IMR-90 (cell line): ENCODE measurements at regions not wholly inside any gene's neighbourhood (a gene's known extent, or its start where the extent isn't known, plus 50 kb on each side); places are given as distances from the start of the nearest gene placed in this dataset.

Experiments
- ATAC-seq: fragments of 200-7000 bp; cut with Tn5 transposase; 2 replicates; pipeline ENCODE4 v1.9.1; 2020; ENCODE audit warnings: low read depth, mild to moderate bottlenecking, moderate library complexity
- BruUV-seq: library from RNA; stranded (reverse); fragments of 400-500 nt; replicated peaks from 2 replicates; lab custom pipeline; 2021; lab: Mats Ljungman, UMichigan
- CTCF ChIA-PET: fragments of 300-600 bp; formaldehyde crosslinking; extraction: SDS; loops from one replicate; lab custom pipeline; 2021; ENCODE audit warnings: antibody characterized with exemption; lab: Yijun Ruan, JAX
- POLR2A ChIA-PET: fragments of 300-600 bp; sonication (Branson Sonifier 250); formaldehyde crosslinking; loops from one replicate; lab custom pipeline; 2022; ENCODE audit warnings: antibody characterized with exemption; ENCODE audit not compliant: unreplicated experiment; lab: Charles Lee
- DNase-seq: peaks from one replicate; pipeline ENCODE4 v3.0.0; 2013
- H2AFZ ChIP-seq: replicated peaks from 2 replicates; pipeline ENCODE3; 2013; ENCODE audit warnings: low read length, mild to moderate bottlenecking; ENCODE audit not compliant: poor library complexity
- H2AK5ac ChIP-seq: 2 replicates; pipeline ENCODE4 v1.6.1; 2013; ENCODE audit warnings: low read depth, low read length, inconsistent platforms
- H2AK9ac ChIP-seq: replicated peaks from 2 replicates; pipeline ENCODE3; 2013; ENCODE audit warnings: mild to moderate bottlenecking, low read depth, low read length, moderate library complexity; ENCODE audit not compliant: poor library complexity
- H2BK120ac ChIP-seq: 2 replicates; pipeline ENCODE4 v1.6.1; 2013; ENCODE audit warnings: low read depth, low read length, inconsistent platforms
- H2BK15ac ChIP-seq: 3 replicates; pipeline ENCODE4 v1.6.1; 2013; ENCODE audit warnings: low read depth, low read length, inconsistent platforms
- H2BK20ac ChIP-seq: 2 replicates; pipeline ENCODE4 v1.6.1; 2013; ENCODE audit warnings: low read depth, mild to moderate bottlenecking, inconsistent platforms, low read length, moderate library complexity
- H2BK5ac ChIP-seq: 2 replicates; pipeline ENCODE4 v1.6.1; 2013; ENCODE audit warnings: mild to moderate bottlenecking, low read depth, low read length, inconsistent platforms; ENCODE audit not compliant: poor library complexity, severe bottlenecking
- H3K14ac ChIP-seq: replicated peaks from 2 replicates; pipeline ENCODE4 v1.6.1; 2013; ENCODE audit warnings: low read depth, low read length, inconsistent platforms
- H3K18ac ChIP-seq: 2 replicates; pipeline ENCODE4 v1.6.1; 2013; ENCODE audit warnings: low read depth, low read length, control low read depth
- H3K23ac ChIP-seq: 2 replicates; pipeline ENCODE4 v1.6.1; 2013; ENCODE audit warnings: low read depth, low read length, inconsistent platforms
- H3K27ac ChIP-seq: 2 replicates; pipeline ENCODE4 v1.5.1; 2013; ENCODE audit warnings: mild to moderate bottlenecking, control low read depth, low read length; ENCODE audit not compliant: insufficient read depth
- H3K27me3 ChIP-seq: 2 replicates; pipeline ENCODE4 v1.6.1; 2013; ENCODE audit warnings: low read length; ENCODE audit not compliant: control insufficient read depth, insufficient read depth
- H3K36me3 ChIP-seq: 2 replicates; pipeline ENCODE4 v1.6.1; 2013; ENCODE audit warnings: low read length, mixed read lengths; ENCODE audit not compliant: control insufficient read depth, insufficient read depth
- H3K4ac ChIP-seq: 2 replicates; pipeline ENCODE4 v1.6.1; 2013; ENCODE audit warnings: low read depth, low read length, inconsistent platforms
- H3K4me1 ChIP-seq: 2 replicates; pipeline ENCODE4 v1.6.1; 2013; ENCODE audit warnings: low read length, mixed read lengths; ENCODE audit not compliant: control insufficient read depth, insufficient read depth
- H3K4me2 ChIP-seq: 2 replicates; pipeline ENCODE4 v1.6.1; 2013; ENCODE audit warnings: low read depth, mild to moderate bottlenecking, control low read depth, low read length, moderate library complexity
- H3K4me3 ChIP-seq: 2 replicates; pipeline ENCODE4 v1.5.1; 2013; ENCODE audit warnings: low read depth, mild to moderate bottlenecking, control low read depth, low read length, moderate library complexity; ENCODE audit not compliant: insufficient read depth
- H3K56ac ChIP-seq: 2 replicates; pipeline ENCODE4 v1.6.1; 2013; ENCODE audit warnings: low read length, inconsistent platforms; ENCODE audit not compliant: insufficient read depth; ENCODE audit errors: extremely low read depth
- H3K79me1 ChIP-seq, 2 experiments: 2 replicates each; pipeline ENCODE4 v1.6.1; 2013; ENCODE audit warnings: low read length in 2 of 2, inconsistent platforms in 1 of 2, low read depth in 1 of 2
- H3K9ac ChIP-seq: 2 replicates; pipeline ENCODE4 v1.6.1; 2013; ENCODE audit warnings: low read depth, low read length, control low read depth
- H3K9me1 ChIP-seq: 2 replicates; pipeline ENCODE4 v1.6.1; 2013; ENCODE audit warnings: low read length, inconsistent platforms; ENCODE audit not compliant: insufficient read depth
- H3K9me3 ChIP-seq: 2 replicates; pipeline ENCODE4 v1.6.1; 2013; ENCODE audit warnings: low read length; ENCODE audit not compliant: control insufficient read depth, insufficient read depth
- H4K20me1 ChIP-seq: 2 replicates; pipeline ENCODE4 v1.6.1; 2013; ENCODE audit warnings: low read length, inconsistent platforms; ENCODE audit not compliant: insufficient read depth
- H4K5ac ChIP-seq: 2 replicates; pipeline ENCODE4 v1.6.1; 2013; ENCODE audit warnings: mild to moderate bottlenecking, low read depth, low read length, control low read depth
- H4K8ac ChIP-seq, 2 experiments: 2 replicates each; pipeline ENCODE4 v1.6.1; 2013; ENCODE audit warnings: low read depth in 2 of 2, low read length in 2 of 2, control low read depth in 1 of 2, inconsistent platforms in 1 of 2
- H4K91ac ChIP-seq: 2 replicates; pipeline ENCODE4 v1.6.1; 2013; ENCODE audit warnings: low read depth, low read length, inconsistent platforms; ENCODE audit not compliant: insufficient read depth
- CEBPB ChIP-seq: IDR thresholded peaks from 2 replicates; pipeline ENCODE4 v1.6.1; 2012; ENCODE audit warnings: low read depth, low read length, improper control_type of control experiment
- FOS ChIP-seq: fragments of 150-350 bp; IDR thresholded peaks from 2 replicates; pipeline ENCODE4 v1.6.1; 2016; ENCODE audit warnings: low read depth, low read length
- MAFK ChIP-seq: IDR thresholded peaks from 2 replicates; pipeline ENCODE4 v1.6.1; 2012; ENCODE audit warnings: low read depth, low read length, improper control_type of control experiment
- MAZ ChIP-seq: IDR thresholded peaks from 2 replicates; pipeline ENCODE4 v1.6.1; 2012; ENCODE audit warnings: low read depth, mild to moderate bottlenecking, low read length, improper control_type of control experiment, moderate library complexity, borderline replicate concordance
- NFE2L2 ChIP-seq: fragments of 150-350 bp; IDR thresholded peaks from 2 replicates; pipeline ENCODE4 v1.6.1; 2016; ENCODE audit warnings: low read depth, mild to moderate bottlenecking, low read length
- RAD21 ChIP-seq: IDR thresholded peaks from 2 replicates; pipeline ENCODE4 v1.6.1; 2012; ENCODE audit warnings: low read length, improper control_type of control experiment
- RFX5 ChIP-seq: IDR thresholded peaks from 2 replicates; pipeline ENCODE4 v1.8.0; 2012; ENCODE audit warnings: low read depth, mild to moderate bottlenecking, low read length, moderate library complexity
- SMC3 ChIP-seq: fragments of 150-350 bp; IDR thresholded peaks from 2 replicates; pipeline ENCODE4 v1.6.1; 2016; ENCODE audit warnings: low read depth, mild to moderate bottlenecking, antibody characterized with exemption, low read length, moderate library complexity
- WGBS, 2 experiments: methylation state at CpG; one replicate each; pipeline versions ENCODE4 v1.1.5 to v1.1.7; 2013; ENCODE audit warnings: missing lambda C conversion rate in 2 of 2; ENCODE audit not compliant: insufficient read length in 1 of 2; ENCODE audit errors: extremely low coverage in 2 of 2; 5-methylcytosine and 5-hydroxymethylcytosine counted together
- dilution Hi-C: fragments of 300-500 bp; cut with HindIII; formaldehyde crosslinking; loops from one replicate; pipeline ENCODE4 v1.14.3; 2018; ENCODE audit warnings: low sequenced_read_pairs; ENCODE audit not compliant: unreplicated experiment
- in situ Hi-C: fragments of 300-500 bp; cut with MboI; formaldehyde crosslinking; loops from 3 replicates; pipeline ENCODE4 v1.14.3; 2019; ENCODE audit warnings: low sequenced_read_pairs, inconsistent platforms, mixed read lengths
- intact Hi-C: fragments of 100-400 bp; cut with micrococcal nuclease; formaldehyde crosslinking; loops from 2 replicates; pipeline ENCODE4 v1.10.0; 2022
- TF ChIP-seq, protein P1 (sequence below): fragments of 150-350 bp; IDR thresholded peaks from 2 replicates; pipeline ENCODE4 v1.6.1; 2016; ENCODE audit warnings: low read depth, mild to moderate bottlenecking, low read length, moderate library complexity, borderline replicate concordance

GRCh38 chr3:164514576-164514975 lies 563.7 kb downstream of the SI start:
- Histone ChIP-seq H4K5ac (no peak overlapping the region), H2AK9ac (no peak overlapping the region), H2BK5ac (no peak overlapping the region), H3K36me3 (no peaks in the 10 kb centered on the region), H3K56ac (no peak overlapping the region), H4K20me1 (no peaks in the 10 kb centered on the region), H2AK5ac (no peak overlapping the region), H3K4ac (no peak overlapping the region), H3K27ac (no peak overlapping the region), H4K8ac (no peak overlapping the region), H3K14ac (no peak overlapping the region), H3K23ac (no peak overlapping the region), H2AFZ (no peak overlapping the region), H2BK120ac (no peak overlapping the region), H4K91ac (no peak overlapping the region), H3K4me3 (no peak overlapping the region), H3K9ac (no peak overlapping the region), H3K18ac (no peak overlapping the region), H3K4me1 (no peaks in the 10 kb centered on the region), H3K27me3 (no peaks in the 10 kb centered on the region), H2BK15ac (no peak overlapping the region), H3K9me3 (peaks cover 14% of the 10 kb centered on the region), H3K4me2 (no peak overlapping the region), H3K9me1 (no peaks in the 10 kb centered on the region), H3K79me1 (no peaks in the 10 kb centered on the region), H2BK20ac (no peak overlapping the region)
- DNase-seq (no peak), ATAC-seq (no peak)
- intact Hi-C loops, result no loop called here
- no peak for TF ChIP-seq RFX5
- TF ChIP-seq RAD21, result no peak
- TF ChIP-seq CEBPB, result no peak
- no peak for TF ChIP-seq MAZ
- TF ChIP-seq NFE2L2, result no peak
- no peak for TF ChIP-seq FOS
- no peak for TF ChIP-seq SMC3
- TF ChIP-seq, protein P1, sequence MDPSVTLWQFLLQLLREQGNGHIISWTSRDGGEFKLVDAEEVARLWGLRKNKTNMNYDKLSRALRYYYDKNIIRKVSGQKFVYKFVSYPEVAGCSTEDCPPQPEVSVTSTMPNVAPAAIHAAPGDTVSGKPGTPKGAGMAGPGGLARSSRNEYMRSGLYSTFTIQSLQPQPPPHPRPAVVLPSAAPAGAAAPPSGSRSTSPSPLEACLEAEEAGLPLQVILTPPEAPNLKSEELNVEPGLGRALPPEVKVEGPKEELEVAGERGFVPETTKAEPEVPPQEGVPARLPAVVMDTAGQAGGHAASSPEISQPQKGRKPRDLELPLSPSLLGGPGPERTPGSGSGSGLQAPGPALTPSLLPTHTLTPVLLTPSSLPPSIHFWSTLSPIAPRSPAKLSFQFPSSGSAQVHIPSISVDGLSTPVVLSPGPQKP, result no peak
- no peak for TF ChIP-seq MAFK
- dilution Hi-C loops, result no loop called here
- POLR2A ChIA-PET, result no interaction called here
- BruUV-seq, result no TSS peak
- in situ Hi-C loops, result no loop called here
- CTCF ChIA-PET, result no interaction called here
- no CpG with 5 or more reads among the region's 6 CpGs for WGBS, 2 experiments
